ENCODE measurements at regions not wholly inside any gene's neighbourhood (a gene's known extent, or its start where the extent isn't known, plus 50 kb on each side); places are given as distances from the start of the nearest gene placed in this dataset.

DNA sequence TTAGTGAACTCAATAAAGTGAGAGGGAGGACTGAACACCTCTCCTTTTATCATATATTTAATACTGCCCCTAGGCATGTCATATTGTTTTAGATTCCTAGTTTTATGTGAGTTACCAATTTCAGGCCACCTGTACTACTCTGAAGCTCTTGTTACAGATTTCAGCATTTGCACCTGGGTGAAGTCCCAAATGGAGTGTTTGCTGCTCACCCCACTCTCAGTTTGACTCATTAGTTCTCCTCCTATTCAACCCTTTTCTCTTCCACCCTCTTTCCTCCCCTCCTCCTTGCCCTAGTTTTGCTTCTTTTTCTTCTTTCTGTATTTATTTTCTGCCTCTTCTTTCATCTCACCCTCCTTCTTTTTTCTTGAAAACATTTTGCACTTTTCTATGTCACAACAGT is 1852.2 kb upstream of the IGFBP7 start:
- no peaks in the 10 kb centered on the region for H3K27me3 Mint-ChIP-seq
- Histone ChIP-seq H3K27me3 (ENCODE audit: control insufficient read depth, insufficient read depth, low read length) (no peaks in the 10 kb centered on the region), H3K36me3 (ENCODE audit: control insufficient read depth, insufficient read depth, low read length) (no peaks in the 10 kb centered on the region), H3K9me3 (ENCODE audit: control insufficient read depth in 2 of 2, low read length in 2 of 2) (peaks cover 0 to 3% of the 10 kb centered on the region in 2 experiments), H3K4me1 (ENCODE audit: control insufficient read depth, insufficient read depth, low read length, poor library complexity, severe bottlenecking) (no peaks in the 10 kb centered on the region), H3K27ac (ENCODE audit: insufficient read depth, low read length, poor library complexity, severe bottlenecking) (no peak overlapping the region), H3K4me3 (ENCODE audit: low read depth, low read length) (no peak overlapping the region)
- no peak for DNase-seq
- peaks cover 0 to 24% (median 6%) of the 10 kb centered on the region in 7 donors for H3K9me3 Mint-ChIP-seq
- no peak for ATAC-seq (ENCODE audit: low read depth in 2 of 2)
- H3K4me1 Mint-ChIP-seq: no peaks in the 10 kb centered on the region
- H3K27ac Mint-ChIP-seq: no peak overlapping the region
- H3K4me3 Mint-ChIP-seq: no peak overlapping the region
- H3K36me3 Mint-ChIP-seq: no peaks in the 10 kb centered on the region

- H3K27ac Mint-ChIP-seq: no peak overlapping the region
- H3K36me3 Mint-ChIP-seq: no peaks in the 10 kb centered on the region
- Histone ChIP-seq H3K27me3 (ENCODE audit: control insufficient read depth, insufficient read depth, low read length) (no peaks in the 10 kb centered on the region), H3K9me3 (ENCODE audit: control insufficient read depth in 2 of 2, low read length in 2 of 2) (peaks cover 0 to 3% of the 10 kb centered on the region in 2 experiments), H3K4me3 (ENCODE audit: low read depth, low read length) (no peak overlapping the region), H3K27ac (ENCODE audit: insufficient read depth, low read length, poor library complexity, severe bottlenecking) (no peak overlapping the region), H3K36me3 (ENCODE audit: control insufficient read depth, insufficient read depth, low read length) (no peaks in the 10 kb centered on the region), H3K4me1 (ENCODE audit: control insufficient read depth, insufficient read depth, low read length, poor library complexity, severe bottlenecking) (no peaks in the 10 kb centered on the region)
- H3K27me3 Mint-ChIP-seq: no peaks in the 10 kb centered on the region
- ATAC-seq (ENCODE audit: low read depth in 2 of 2): no peak
- no peak overlapping the region for H3K4me3 Mint-ChIP-seq
- no peak for DNase-seq
- H3K9me3 Mint-ChIP-seq: peaks cover 0 to 23% (median 8%) of the 10 kb centered on the region in 7 donors
- no peaks in the 10 kb centered on the region for H3K4me1 Mint-ChIP-seq
Observed at GRCh38 chr4:58981828-58982227, 1871.6 kb upstream of the IGFBP7 start.

- no peak for ATAC-seq (ENCODE audit: low read depth in 2 of 2)
Observed at GRCh38 chr4:58983887-58984286, 1873.7 kb upstream of the IGFBP7 start.

DNA sequence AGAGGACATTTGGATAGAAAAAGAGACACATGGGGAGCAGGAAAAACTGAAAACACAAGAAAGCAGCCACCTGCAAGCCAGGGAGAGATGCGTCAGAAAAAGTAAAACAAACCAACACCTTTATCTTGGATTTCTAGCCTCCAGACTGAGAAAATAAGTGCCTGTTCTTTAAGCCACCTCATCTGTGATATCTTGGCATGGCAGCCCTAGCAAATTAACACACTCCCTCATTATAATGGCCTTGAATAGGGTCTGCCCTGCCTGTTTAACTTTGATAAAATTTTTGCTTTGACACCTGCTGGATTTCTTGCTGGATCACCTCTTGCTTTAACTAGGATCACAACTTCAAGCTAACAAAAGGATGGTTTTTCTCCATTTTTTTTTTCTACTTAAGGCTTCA is 1892.0 kb upstream of the IGFBP7 start:
- Histone ChIP-seq H3K27ac (ENCODE audit: insufficient read depth, low read length, poor library complexity, severe bottlenecking) (no peak overlapping the region), H3K4me3 (ENCODE audit: low read depth, low read length) (no peak overlapping the region), H3K4me1 (ENCODE audit: control insufficient read depth, insufficient read depth, low read length, poor library complexity, severe bottlenecking) (no peaks in the 10 kb centered on the region), H3K27me3 (ENCODE audit: control insufficient read depth, insufficient read depth, low read length) (no peaks in the 10 kb centered on the region), H3K36me3 (ENCODE audit: control insufficient read depth, insufficient read depth, low read length) (no peaks in the 10 kb centered on the region), H3K9me3 (ENCODE audit: control insufficient read depth in 2 of 2, low read length in 2 of 2) (peaks cover 3 to 5% of the 10 kb centered on the region in 2 experiments)
- H3K27ac Mint-ChIP-seq: no peak overlapping the region
- no peaks in the 10 kb centered on the region for H3K27me3 Mint-ChIP-seq
- no peak overlapping the region for H3K4me3 Mint-ChIP-seq
- DNase-seq (no peak), ATAC-seq (ENCODE audit: low read depth in 2 of 2) (no peak)
- no peaks in the 10 kb centered on the region for H3K36me3 Mint-ChIP-seq
- H3K4me1 Mint-ChIP-seq: no peaks in the 10 kb centered on the region
- peaks cover 0 to 46% (median 9%) of the 10 kb centered on the region in 7 donors for H3K9me3 Mint-ChIP-seq

More at GRCh38 chr4:58983887-58984286, 1873.7 kb upstream of the IGFBP7 start:
- no peak overlapping the region for H3K4me3 Mint-ChIP-seq
- no peaks in the 10 kb centered on the region for H3K27me3 ChIP-seq (ENCODE audit: control insufficient read depth, insufficient read depth, low read length)
- DNase-seq: no peak
- H3K4me3 ChIP-seq (ENCODE audit: low read depth, low read length): no peak overlapping the region
- H3K4me1 ChIP-seq (ENCODE audit: control insufficient read depth, insufficient read depth, low read length, poor library complexity, severe bottlenecking): no peaks in the 10 kb centered on the region
- no peaks in the 10 kb centered on the region for H3K36me3 ChIP-seq (ENCODE audit: control insufficient read depth, insufficient read depth, low read length)
- H3K9me3 Mint-ChIP-seq: peaks cover 0 to 37% (median 10%) of the 10 kb centered on the region in 7 donors
- H3K9me3 ChIP-seq (ENCODE audit: control insufficient read depth in 2 of 2, low read length in 2 of 2): peaks cover 0 to 7% of the 10 kb centered on the region in 2 experiments
- H3K27ac Mint-ChIP-seq: no peak overlapping the region
- H3K4me1 Mint-ChIP-seq: no peaks in the 10 kb centered on the region
- H3K36me3 Mint-ChIP-seq: no peaks in the 10 kb centered on the region
- no peaks in the 10 kb centered on the region for H3K27me3 Mint-ChIP-seq
- no peak overlapping the region for H3K27ac ChIP-seq (ENCODE audit: insufficient read depth, low read length, poor library complexity, severe bottlenecking)

DNA sequence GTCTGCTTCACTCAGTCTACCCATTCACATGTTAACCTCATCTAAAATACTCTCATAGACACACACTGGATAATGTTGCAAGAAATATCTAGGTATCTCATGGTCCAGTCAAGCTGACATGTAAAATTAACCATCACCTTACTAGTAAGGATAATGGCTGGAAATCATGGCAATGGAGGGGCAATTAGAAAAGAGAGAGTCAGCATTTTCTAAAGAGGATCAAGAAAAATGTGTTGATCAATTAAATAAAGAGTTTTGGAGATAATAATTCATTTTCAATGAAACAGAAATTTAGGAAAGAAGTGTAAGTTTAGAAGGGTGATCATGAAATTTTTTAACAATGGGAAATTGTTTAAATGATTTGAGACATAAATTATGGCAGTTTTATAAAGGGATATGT is 1914.1 kb upstream of the IGFBP7 start:
- H3K4me1 Mint-ChIP-seq: no peaks in the 10 kb centered on the region
- H3K9me3 Mint-ChIP-seq: peaks cover 2 to 40% (median 9%) of the 10 kb centered on the region in 7 donors
- H3K4me3 ChIP-seq (ENCODE audit: low read depth, low read length): no peak overlapping the region
- ATAC-seq (ENCODE audit: low read depth in 2 of 2) (no peak), DNase-seq (no peak)
- H3K36me3 ChIP-seq (ENCODE audit: control insufficient read depth, insufficient read depth, low read length): no peaks in the 10 kb centered on the region
- H3K9me3 ChIP-seq (ENCODE audit: control insufficient read depth in 2 of 2, low read length in 2 of 2): no peaks in the 10 kb centered on the region
- no peak overlapping the region for H3K27ac Mint-ChIP-seq
- no peaks in the 10 kb centered on the region for H3K36me3 Mint-ChIP-seq
- H3K27me3 ChIP-seq (ENCODE audit: control insufficient read depth, insufficient read depth, low read length): no peaks in the 10 kb centered on the region
- no peak overlapping the region for H3K27ac ChIP-seq (ENCODE audit: insufficient read depth, low read length, poor library complexity, severe bottlenecking)
- H3K4me1 ChIP-seq (ENCODE audit: control insufficient read depth, insufficient read depth, low read length, poor library complexity, severe bottlenecking): no peaks in the 10 kb centered on the region
- H3K27me3 Mint-ChIP-seq: no peaks in the 10 kb centered on the region
- H3K4me3 Mint-ChIP-seq: no peak overlapping the region

- H3K27ac Mint-ChIP-seq: no peak overlapping the region
- H3K27me3 Mint-ChIP-seq: no peaks in the 10 kb centered on the region
- Histone ChIP-seq H3K9me3 (ENCODE audit: control insufficient read depth in 2 of 2, low read length in 2 of 2) (no peaks in the 10 kb centered on the region), H3K36me3 (ENCODE audit: control insufficient read depth, insufficient read depth, low read length) (no peaks in the 10 kb centered on the region), H3K27me3 (ENCODE audit: control insufficient read depth, insufficient read depth, low read length) (no peaks in the 10 kb centered on the region), H3K4me3 (ENCODE audit: low read depth, low read length) (no peak overlapping the region), H3K27ac (ENCODE audit: insufficient read depth, low read length, poor library complexity, severe bottlenecking) (no peak overlapping the region), H3K4me1 (ENCODE audit: control insufficient read depth, insufficient read depth, low read length, poor library complexity, severe bottlenecking) (no peaks in the 10 kb centered on the region)
- H3K9me3 Mint-ChIP-seq: peaks cover 0 to 20% (median 3%) of the 10 kb centered on the region in 7 donors
- ATAC-seq (ENCODE audit: low read depth in 2 of 2) (no peak), DNase-seq (no peak)
- no peaks in the 10 kb centered on the region for H3K36me3 Mint-ChIP-seq
- no peaks in the 10 kb centered on the region for H3K4me1 Mint-ChIP-seq
- no peak overlapping the region for H3K4me3 Mint-ChIP-seq
Observed at GRCh38 chr4:59037812-59038211, 1927.6 kb upstream of the IGFBP7 start.

DNA sequence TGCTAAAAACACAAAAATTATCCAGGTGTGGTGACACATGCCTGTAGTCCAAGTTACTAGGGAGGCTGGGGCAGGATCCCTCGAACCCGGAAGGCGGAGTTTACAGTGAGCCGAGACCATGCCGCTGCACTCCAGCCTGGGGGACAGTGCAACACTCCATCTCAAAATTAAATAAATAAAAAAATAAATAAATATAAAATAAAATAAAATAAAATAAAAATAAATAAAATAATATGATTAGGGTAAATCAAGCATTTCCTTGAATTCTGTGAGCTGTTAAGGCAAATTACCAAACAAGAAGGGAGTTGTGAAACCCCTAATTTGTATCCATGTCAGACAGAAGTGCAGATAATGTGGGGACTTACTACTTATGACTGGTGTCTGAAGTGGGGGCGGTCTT is 1928.9 kb upstream of the IGFBP7 start:
- no peak overlapping the region for H3K4me3 Mint-ChIP-seq
- Histone ChIP-seq H3K9me3 (ENCODE audit: control insufficient read depth in 2 of 2, low read length in 2 of 2) (no peaks in the 10 kb centered on the region), H3K27ac (ENCODE audit: insufficient read depth, low read length, poor library complexity, severe bottlenecking) (no peak overlapping the region), H3K36me3 (ENCODE audit: control insufficient read depth, insufficient read depth, low read length) (no peaks in the 10 kb centered on the region), H3K4me3 (ENCODE audit: low read depth, low read length) (no peak overlapping the region), H3K27me3 (ENCODE audit: control insufficient read depth, insufficient read depth, low read length) (no peaks in the 10 kb centered on the region), H3K4me1 (ENCODE audit: control insufficient read depth, insufficient read depth, low read length, poor library complexity, severe bottlenecking) (no peaks in the 10 kb centered on the region)
- H3K4me1 Mint-ChIP-seq: no peaks in the 10 kb centered on the region
- DNase-seq (no peak), ATAC-seq (ENCODE audit: low read depth in 2 of 2) (no peak)
- H3K27ac Mint-ChIP-seq: no peak overlapping the region
- peaks cover 0 to 22% (median 3%) of the 10 kb centered on the region in 7 donors for H3K9me3 Mint-ChIP-seq
- no peaks in the 10 kb centered on the region for H3K27me3 Mint-ChIP-seq
- no peaks in the 10 kb centered on the region for H3K36me3 Mint-ChIP-seq

DNA sequence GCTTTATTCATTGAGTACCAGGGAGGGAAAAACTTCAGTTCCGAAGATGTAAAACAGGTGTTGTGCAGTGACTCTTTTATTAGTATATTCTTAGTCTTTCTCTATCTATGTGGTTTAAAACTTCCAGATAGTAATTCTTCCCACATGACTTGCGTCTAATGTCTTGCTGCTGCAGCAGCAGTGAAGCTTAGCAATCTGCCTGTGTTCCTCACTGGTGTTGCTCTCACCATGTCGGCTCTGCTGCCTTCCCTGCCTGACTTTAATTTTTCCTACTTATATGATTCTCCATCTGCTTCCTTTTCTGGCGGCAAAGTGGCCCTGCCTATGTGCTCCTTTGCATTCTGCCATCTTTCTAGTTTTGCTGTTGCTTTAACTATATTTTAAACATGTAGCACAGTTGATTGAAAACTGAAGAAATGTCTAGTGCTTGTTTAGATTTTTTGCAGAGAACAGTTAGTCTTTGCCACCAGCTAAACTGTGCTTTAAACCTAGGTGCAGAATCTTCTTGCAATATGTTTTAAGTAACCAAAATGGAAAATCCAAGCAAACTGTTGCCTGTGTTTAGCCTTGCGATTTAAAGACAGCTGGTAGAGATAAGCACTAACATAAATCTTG is 1934.2 kb upstream of the IGFBP7 start:
- Histone ChIP-seq H3K4me3 (ENCODE audit: low read depth, low read length) (no peak overlapping the region), H3K27me3 (ENCODE audit: control insufficient read depth, insufficient read depth, low read length) (no peaks in the 10 kb centered on the region), H3K36me3 (ENCODE audit: control insufficient read depth, insufficient read depth, low read length) (no peaks in the 10 kb centered on the region), H3K27ac (ENCODE audit: insufficient read depth, low read length, poor library complexity, severe bottlenecking) (no peak overlapping the region), H3K9me3 (ENCODE audit: control insufficient read depth in 2 of 2, low read length in 2 of 2) (peaks cover 0 to 5% of the 10 kb centered on the region in 2 experiments), H3K4me1 (ENCODE audit: control insufficient read depth, insufficient read depth, low read length, poor library complexity, severe bottlenecking) (no peaks in the 10 kb centered on the region)
- H3K27ac Mint-ChIP-seq: no peak overlapping the region
- H3K36me3 Mint-ChIP-seq: no peaks in the 10 kb centered on the region
- H3K4me3 Mint-ChIP-seq: no peak overlapping the region
- H3K27me3 Mint-ChIP-seq: no peaks in the 10 kb centered on the region
- ATAC-seq (ENCODE audit: low read depth in 2 of 2) (no peak), DNase-seq (no peak)
- H3K9me3 Mint-ChIP-seq: peaks cover 0 to 9% (median 5%) of the 10 kb centered on the region in 7 donors
- no peaks in the 10 kb centered on the region for H3K4me1 Mint-ChIP-seq
